ENCODE measurements at regions not wholly inside any gene's neighbourhood (a gene's known extent, or its start where the extent isn't known, plus 50 kb on each side); places are given as distances from the start of the nearest gene placed in this dataset.

DNA sequence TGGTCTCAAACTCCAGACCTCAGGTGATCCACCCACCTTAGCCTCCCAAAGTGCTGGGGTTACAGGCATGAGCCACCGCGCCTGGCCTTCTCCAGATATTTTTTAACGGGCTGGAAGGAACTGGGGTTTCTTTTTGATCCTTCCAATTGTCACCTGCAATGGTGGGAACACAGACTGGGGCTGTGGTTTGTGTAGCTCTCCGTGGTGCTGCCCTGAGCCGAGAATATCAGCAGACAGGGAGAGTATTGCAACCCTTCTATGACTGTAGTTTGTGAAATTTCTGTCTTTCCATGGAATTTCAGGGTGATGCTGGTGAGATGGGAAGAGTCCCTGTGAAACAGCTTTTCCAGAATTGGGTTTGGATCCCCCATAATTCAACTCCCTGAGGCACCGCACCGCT lies 263.5 kb downstream of the ENGASE start:
- no peak for DNase-seq

DNA sequence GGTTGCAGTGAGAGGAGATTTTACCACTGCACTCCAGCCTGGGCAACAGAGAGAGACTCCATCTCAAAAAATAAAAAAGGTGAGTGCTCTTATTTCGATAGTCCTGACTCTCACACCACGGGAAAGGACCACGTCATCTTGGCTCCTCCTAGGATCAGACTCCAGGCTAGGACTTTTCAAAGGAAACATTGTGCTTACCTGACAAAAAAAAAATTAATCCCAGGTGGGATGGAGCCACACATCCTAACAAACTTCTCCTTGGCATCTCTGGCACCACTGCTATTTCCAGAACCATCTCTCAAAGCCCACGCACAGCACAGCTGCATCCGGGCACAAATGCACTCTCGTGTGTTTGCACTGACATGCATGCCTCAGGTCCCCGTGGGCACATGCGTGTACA lies 262.4 kb downstream of the ENGASE start:
- DNase-seq, result no peak

GRCh38 chr17:79335456-79335855 lies 260.8 kb downstream of the ENGASE start:
- DNase-seq, result no peak

DNA sequence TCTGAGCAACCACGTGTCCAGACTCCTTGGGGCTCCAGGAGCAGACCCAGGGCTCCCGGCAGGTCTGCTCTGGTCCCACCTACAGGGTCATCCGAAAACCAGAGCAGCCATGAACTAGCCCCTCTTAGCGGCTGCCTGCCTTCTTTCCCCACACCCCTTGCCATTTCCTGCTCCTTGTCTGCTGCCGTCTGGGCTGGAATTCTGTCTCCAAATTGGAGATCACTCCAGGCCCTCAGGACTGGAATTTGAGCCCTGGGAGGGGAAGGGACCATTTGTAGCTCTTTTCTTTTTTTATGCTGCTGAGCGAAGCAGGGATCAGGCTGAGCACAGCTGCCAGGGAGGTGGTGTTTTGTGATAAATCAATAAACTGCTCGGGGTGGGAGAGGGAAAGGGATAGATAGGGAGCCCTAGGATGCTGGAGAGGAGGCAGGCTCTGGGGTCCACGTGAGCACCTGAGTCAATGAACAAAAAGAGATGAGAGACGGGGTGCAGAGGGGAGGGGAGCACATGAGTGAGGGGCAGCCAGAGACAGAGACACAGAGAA lies 257.5 kb downstream of the ENGASE start:
- no peak for DNase-seq

DNA sequence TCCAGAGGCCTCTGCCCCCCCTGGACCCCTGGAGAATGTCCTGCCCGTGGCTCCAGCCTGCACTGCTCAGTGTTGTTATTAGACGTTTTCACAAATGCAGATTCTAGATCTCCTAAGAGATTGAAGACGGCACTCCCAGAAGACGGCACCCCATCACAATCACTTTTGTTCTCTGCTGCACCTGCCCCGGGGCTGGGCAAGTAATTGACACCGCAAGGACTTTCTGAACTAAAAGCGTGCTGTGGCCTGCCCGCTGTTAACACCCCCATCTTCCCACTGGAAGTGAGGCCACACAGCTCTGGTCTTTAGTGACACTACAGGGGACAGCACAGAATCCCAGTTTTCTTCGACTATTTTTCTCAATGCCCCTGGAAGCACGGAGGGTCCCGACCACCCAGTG lies 256.9 kb downstream of the ENGASE start:
- DNase-seq, result no peak

GRCh38 chr17:79330696-79331095 lies 256.1 kb downstream of the ENGASE start:
- DNase-seq, result no peak

- DNase-seq, result no peak
These were observed 255.6 kb downstream of the ENGASE start for GRCh38 chr17:79330229-79330628.

- no peak for DNase-seq
These were observed 252.2 kb downstream of the ENGASE start for GRCh38 chr17:79326814-79327213.

GRCh38 chr17:79325709-79326430 lies 251.2 kb downstream of the ENGASE start:
- no peak for DNase-seq

DNA sequence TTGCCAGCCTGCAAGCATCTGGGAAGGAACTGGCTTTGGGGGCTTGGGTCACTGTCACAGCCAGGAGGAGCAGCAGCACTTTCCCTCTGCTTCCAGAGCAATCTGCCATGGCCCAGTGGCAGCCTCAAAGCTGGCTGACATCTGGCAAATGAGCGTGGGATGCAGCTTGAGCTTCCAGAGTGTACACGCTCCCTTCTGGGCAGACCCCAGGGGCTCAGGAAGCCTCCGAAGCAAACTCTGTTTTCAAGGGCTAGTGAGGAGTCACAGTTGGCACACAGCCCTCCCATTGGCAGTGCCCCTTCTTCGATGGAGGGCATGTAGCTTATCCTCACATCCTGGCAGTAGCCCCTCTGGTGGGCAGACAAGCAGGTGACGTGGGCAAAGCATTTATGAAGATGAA lies 249.6 kb downstream of the ENGASE start:
- DNase-seq, result no peak

- no peak for DNase-seq
These were observed 248.9 kb downstream of the ENGASE start for GRCh38 chr17:79323566-79323965.

DNA sequence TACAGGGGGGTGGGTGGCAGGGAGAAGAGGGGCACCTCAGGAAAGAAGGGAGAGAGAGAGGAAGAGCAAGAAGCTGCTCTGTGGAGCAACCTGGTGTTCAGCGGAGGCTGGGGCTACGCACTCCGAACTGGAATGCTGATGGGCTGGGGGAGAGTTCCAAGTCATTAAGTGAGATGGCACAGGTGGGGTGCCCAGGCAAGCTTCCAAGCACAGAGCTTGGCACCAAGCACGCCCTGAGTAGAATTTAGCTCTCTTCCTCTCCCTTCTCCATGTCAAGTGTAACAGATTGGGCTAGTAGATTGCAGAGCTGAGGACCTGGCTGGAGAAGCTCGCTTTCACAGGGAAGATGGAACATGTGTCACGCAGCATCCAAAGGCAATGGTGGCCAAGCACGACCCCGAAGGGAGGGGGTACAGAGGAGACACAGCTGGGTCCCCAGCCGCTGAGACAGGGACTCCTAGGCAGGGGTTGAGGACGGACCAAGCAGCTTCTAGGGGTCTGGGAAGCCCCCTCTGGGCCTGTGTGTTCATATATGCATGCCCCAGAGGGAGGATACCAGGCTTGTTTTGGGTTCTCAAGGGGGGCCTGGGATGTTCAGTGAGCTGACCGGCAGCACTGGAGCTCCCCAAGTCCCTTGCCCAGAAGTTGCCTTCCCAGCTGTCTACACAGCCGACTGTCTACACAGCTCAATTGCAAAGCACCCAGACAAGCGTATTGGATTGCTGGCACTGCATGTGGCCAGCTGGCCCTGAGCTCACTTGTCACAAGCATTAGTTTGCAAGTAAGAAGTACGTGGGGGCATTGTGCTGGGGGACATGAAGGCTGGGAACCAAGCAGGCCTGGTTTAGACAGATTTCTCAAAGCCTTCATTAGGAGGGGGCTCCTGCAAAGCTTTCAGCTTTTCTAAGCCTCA lies 247.8 kb downstream of the ENGASE start:
- no peak for DNase-seq

DNA sequence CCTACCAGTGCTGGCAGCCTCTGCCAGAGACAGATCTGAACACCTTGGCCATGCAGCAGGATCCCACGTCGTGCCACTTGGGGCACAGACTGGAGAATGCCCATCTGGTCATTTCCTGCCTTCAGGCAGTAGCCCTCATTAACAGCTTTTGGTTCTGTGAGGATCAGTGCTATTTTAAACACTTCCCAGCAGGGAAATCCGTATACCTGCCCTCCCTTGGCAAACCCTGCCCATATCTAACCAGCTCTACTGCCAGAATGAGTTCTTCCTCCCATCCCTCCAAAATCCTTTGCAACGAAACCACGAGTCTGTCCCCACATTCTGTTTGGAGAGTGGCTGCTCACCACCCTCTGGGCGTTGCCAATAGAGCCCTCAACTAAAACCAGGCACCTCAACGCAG lies 245.7 kb downstream of the ENGASE start:
- no peak for DNase-seq

DNA sequence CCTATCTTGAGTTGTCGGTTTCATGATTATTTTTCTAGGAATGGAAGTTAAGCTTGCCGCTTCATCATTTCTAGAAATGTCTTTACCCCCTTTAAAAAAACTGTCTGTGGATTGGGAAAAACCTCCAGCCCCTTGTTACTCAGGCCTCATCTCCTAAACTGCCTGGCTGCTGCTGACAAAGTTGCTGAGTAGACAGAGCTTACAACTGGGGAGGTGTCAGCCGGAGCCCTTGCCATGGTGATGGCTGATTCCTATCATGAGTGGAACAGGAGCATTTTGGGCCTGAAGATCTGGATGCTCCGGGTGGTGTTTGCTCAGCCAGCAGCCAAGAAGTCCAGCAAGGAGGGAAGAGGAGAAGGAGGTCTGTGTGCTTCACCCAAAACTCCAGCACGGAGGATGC lies 243.3 kb downstream of the ENGASE start:
- no peak for DNase-seq

GRCh38 chr17:79316805-79317204 lies 242.2 kb downstream of the ENGASE start:
- DNase-seq, result no peak

GRCh38 chr17:79315358-79316105 lies 240.9 kb downstream of the ENGASE start:
- DNase-seq, result no peak

DNA sequence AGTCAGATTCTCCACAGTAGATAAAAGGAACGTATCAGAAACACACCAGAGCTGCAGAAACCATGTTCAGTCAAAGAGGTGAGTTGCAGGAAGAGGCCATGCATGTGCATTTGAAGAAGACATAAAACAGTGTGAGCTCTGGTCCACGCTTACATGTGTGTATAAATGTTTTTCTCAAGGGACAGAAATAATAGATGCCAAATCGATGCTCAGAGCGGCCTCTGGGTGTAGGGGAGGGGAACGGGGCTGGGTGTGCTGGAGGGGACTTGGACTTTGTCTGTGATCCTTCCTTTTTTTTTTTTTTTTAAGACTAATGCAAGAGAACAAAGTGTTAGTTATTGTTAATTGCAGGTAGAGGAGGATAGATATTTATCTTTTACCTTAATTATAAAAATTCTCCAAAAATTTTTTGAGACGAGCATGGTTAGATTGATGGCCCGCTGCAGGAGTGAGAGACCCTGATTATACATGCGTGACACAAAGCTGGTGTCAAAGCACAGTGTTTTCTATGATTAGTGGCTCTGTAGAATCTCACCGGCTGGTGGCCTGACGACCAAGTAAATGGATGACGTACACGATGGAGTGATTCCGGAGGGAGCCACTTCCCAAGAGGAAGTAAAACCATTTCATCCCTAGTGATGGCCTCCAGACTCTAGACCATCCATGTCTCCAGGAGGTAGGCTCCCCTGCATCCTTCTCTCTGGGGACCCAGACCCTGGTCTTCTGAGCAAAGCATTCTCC lies 240.2 kb downstream of the ENGASE start:
- no peak for DNase-seq

DNA sequence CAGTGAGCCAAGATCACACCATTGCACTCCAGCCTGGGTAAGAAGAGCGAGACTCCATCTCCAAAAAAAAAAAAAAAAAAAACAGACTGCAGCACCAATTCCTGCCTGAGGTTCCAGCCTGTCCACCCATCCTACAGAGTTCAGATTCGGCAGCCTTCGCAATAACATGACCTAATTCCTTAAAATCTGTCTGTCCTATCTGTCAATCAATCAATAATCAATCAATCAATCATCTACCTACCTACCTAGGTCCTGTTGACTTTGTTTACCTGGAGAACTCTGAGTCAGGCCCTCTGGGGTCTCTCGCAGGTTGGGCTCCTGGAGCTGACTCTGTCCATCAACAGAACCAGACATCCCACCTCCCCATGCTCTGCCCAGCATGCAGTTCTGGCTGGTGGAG lies 236.7 kb downstream of the ENGASE start:
- no peak for DNase-seq

DNA sequence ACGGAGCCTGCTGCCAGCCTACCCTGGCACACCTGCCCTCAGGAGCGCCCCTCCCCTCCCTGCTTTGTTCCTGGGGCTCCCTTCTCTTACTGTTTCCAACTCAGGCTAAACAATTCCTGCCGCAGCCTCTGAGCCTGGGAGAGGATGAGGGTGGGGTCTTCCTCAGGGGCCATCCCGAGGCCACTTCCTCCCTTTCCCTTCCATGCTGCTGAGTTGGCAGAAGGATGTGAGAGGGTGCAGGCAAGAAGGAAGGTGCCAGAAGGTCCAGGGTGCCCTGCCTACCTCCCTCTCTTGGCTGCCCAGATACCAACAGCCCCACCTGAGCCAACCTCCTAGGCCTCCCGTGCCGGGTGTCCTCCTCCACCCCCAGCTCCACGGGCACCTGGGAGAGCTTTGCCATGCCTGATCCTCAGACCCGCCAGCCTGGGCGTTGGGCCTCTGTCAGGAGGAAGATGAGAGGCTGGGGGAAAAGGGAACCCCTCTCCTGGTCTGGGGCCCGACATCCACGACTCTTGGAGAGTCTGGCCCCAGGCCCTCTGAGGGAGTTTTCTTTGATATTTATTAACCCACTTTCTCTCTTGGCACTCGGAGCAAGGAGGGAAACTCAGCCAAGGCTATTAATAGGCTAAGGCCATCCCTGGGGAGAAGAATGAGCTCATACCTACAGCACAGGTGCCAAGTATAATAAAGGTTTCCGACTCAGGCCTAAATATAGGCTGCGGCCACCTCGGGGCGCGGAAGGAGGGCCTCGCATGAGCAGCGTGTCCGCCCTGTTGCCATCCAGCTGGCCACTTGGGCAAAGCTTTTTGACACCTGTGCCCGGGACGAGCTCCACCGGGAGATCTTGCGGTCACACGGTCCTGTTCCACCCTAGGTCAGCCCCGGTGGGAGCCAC lies 232.0 kb downstream of the ENGASE start:
- no peak for DNase-seq

GRCh38 chr17:79305768-79306423 lies 231.3 kb downstream of the ENGASE start:
- DNase-seq, result no peak

GRCh38 chr17:79305376-79305767 lies 230.7 kb downstream of the ENGASE start:
- no peak for DNase-seq

Data from activated CD8-positive, alpha-beta memory T cell treated with anti-CD3 and anti-CD28 coated beads, Interleukin-2, amount 50 U/mL, for 48 hours (primary cell).